ENCODE measurements at regions not wholly inside any gene's neighbourhood (a gene's known extent, or its start where the extent isn't known, plus 50 kb on each side); places are given as distances from the start of the nearest gene placed in this dataset.

GRCh38 chr3:176789281-176789705, 408.0 kb downstream of the TBL1XR1 start:
- no peak for DNase-seq (ENCODE audit: low read depth in 1 of 2, low spot score in 1 of 2)
- Histone ChIP-seq H3K4me3 (replicated peaks; ENCODE audit: insufficient read depth, low read length) (no peak overlapping the region), H3K27me3 (ENCODE audit: insufficient read depth, poor library complexity, severe bottlenecking) (no peaks in the 10 kb centered on the region), H3K27ac (replicated peaks) (no peak overlapping the region)
- no peak for TF ChIP-seq GABPA (IDR thresholded peaks at IDR 0.05; ENCODE audit: low read depth)

- no peak overlapping the region for H3K27ac ChIP-seq (replicated peaks)
- TF ChIP-seq CTCF (IDR thresholded peaks at IDR 0.05; ENCODE audit: insufficient read depth, low read length): no peak
- H3K27me3 ChIP-seq (ENCODE audit: insufficient read depth, poor library complexity, severe bottlenecking): no peaks in the 10 kb centered on the region
- DNase-seq (ENCODE audit: low read depth in 1 of 2, low spot score in 1 of 2): no peak
- H3K4me3 ChIP-seq (replicated peaks; ENCODE audit: insufficient read depth, low read length): no peak overlapping the region
These were observed 409.8 kb downstream of the TBL1XR1 start for GRCh38 chr3:176787506-176787905.

- no peak overlapping the region for H3K27ac ChIP-seq (replicated peaks)
- no peak for DNase-seq (ENCODE audit: low read depth in 1 of 2, low spot score in 1 of 2)
- TF ChIP-seq GABPA (IDR thresholded peaks at IDR 0.05; ENCODE audit: low read depth): no peak
- no peak for TF ChIP-seq CTCF (IDR thresholded peaks at IDR 0.05; ENCODE audit: insufficient read depth, low read length)
- TF ChIP-seq SPI1 (IDR thresholded peaks at IDR 0.05; ENCODE audit: borderline replicate concordance, low read depth): no peak
- TF ChIP-seq POLR2AphosphoS5 (IDR thresholded peaks at IDR 0.05; ENCODE audit: low read depth): no peak
- H3K27me3 ChIP-seq (ENCODE audit: insufficient read depth, poor library complexity, severe bottlenecking): no peaks in the 10 kb centered on the region
- no peak overlapping the region for H3K4me3 ChIP-seq (replicated peaks; ENCODE audit: insufficient read depth, low read length)
These were observed 412.1 kb downstream of the TBL1XR1 start for GRCh38 chr3:176785171-176785570.

- TF ChIP-seq CTCF (IDR thresholded peaks at IDR 0.05; ENCODE audit: insufficient read depth, low read length) (no peak), GABPA (IDR thresholded peaks at IDR 0.05; ENCODE audit: low read depth) (no peak), SPI1 (IDR thresholded peaks at IDR 0.05; ENCODE audit: borderline replicate concordance, low read depth) (no peak), POLR2AphosphoS5 (IDR thresholded peaks at IDR 0.05; ENCODE audit: low read depth) (no peak), REST (IDR thresholded peaks at IDR 0.05; ENCODE audit: insufficient replicate concordance, low read depth) (no peak)
- DNase-seq (ENCODE audit: low read depth in 1 of 2, low spot score in 1 of 2): no peak
- H3K27ac ChIP-seq (replicated peaks): no peak overlapping the region
- no peak overlapping the region for H3K4me3 ChIP-seq (replicated peaks; ENCODE audit: insufficient read depth, low read length)
- H3K27me3 ChIP-seq (ENCODE audit: insufficient read depth, poor library complexity, severe bottlenecking): no peaks in the 10 kb centered on the region
These were observed 416.5 kb downstream of the TBL1XR1 start for GRCh38 chr3:176780766-176781165.

- Histone ChIP-seq H3K4me3 (replicated peaks; ENCODE audit: insufficient read depth, low read length) (no peak overlapping the region), H3K27me3 (ENCODE audit: insufficient read depth, poor library complexity, severe bottlenecking) (no peaks in the 10 kb centered on the region), H3K27ac (replicated peaks) (no peak overlapping the region)
- DNase-seq (ENCODE audit: low read depth in 1 of 2, low spot score in 1 of 2): no peak
- TF ChIP-seq CTCF (IDR thresholded peaks at IDR 0.05; ENCODE audit: insufficient read depth, low read length): no peak
- no peak for TF ChIP-seq REST (IDR thresholded peaks at IDR 0.05; ENCODE audit: insufficient replicate concordance, low read depth)
- no peak for TF ChIP-seq POLR2AphosphoS5 (IDR thresholded peaks at IDR 0.05; ENCODE audit: low read depth)
- TF ChIP-seq GABPA (IDR thresholded peaks at IDR 0.05; ENCODE audit: low read depth): no peak
- TF ChIP-seq SPI1 (IDR thresholded peaks at IDR 0.05; ENCODE audit: borderline replicate concordance, low read depth): no peak
These were observed 420.6 kb downstream of the TBL1XR1 start for GRCh38 chr3:176776622-176777175.
